Astrocyte (in vitro differentiated cells and primary cell): ENCODE measurements at regions not wholly inside any gene's neighbourhood (a gene's known extent, or its start where the extent isn't known, plus 50 kb on each side); places are given as distances from the start of the nearest gene placed in this dataset.

ENCODE experiments used
- DNase-seq: peaks from one replicate; pipeline ENCODE4 v3.0.0-alpha.2; 2010; ENCODE audit warnings: low read depth
- FAIRE-seq: peaks from 2 replicates; lab custom pipeline; 2011; peaks lifted over from hg19 to GRCh38; lab: Jason Lieb, UNC
- H2AFZ ChIP-seq: 2 replicates; pipeline ENCODE4 v1.6.0; 2012; ENCODE audit warnings: low read depth, low read length, inconsistent platforms
- H3K27ac ChIP-seq: 2 replicates; pipeline ENCODE4 v1.5.1; 2011; ENCODE audit warnings: low read depth, low read length, inconsistent platforms
- H3K27me3 ChIP-seq: 2 replicates; pipeline ENCODE4 v1.6.0; 2011; ENCODE audit warnings: low read length, inconsistent platforms; ENCODE audit not compliant: insufficient read depth
- H3K36me3 ChIP-seq: 2 replicates; pipeline ENCODE4 v1.5.1; 2011; ENCODE audit warnings: low read length, inconsistent platforms; ENCODE audit not compliant: insufficient read depth
- H3K4me1 ChIP-seq: 2 replicates; pipeline ENCODE4 v1.5.1; 2011; ENCODE audit warnings: low read length, inconsistent platforms; ENCODE audit not compliant: insufficient read depth
- H3K4me2 ChIP-seq: 2 replicates; pipeline ENCODE4 v1.6.0; 2012; ENCODE audit warnings: low read length, inconsistent platforms
- H3K4me3 ChIP-seq: 2 replicates; pipeline ENCODE4 v1.5.1; 2011; ENCODE audit warnings: low read depth, mild to moderate bottlenecking, low read length, inconsistent platforms; ENCODE audit not compliant: insufficient read depth
- H3K79me2 ChIP-seq: 2 replicates; pipeline ENCODE4 v1.6.0; 2012; ENCODE audit warnings: mild to moderate bottlenecking, low read length, inconsistent platforms; ENCODE audit not compliant: insufficient read depth
- H3K9ac ChIP-seq: 2 replicates; pipeline ENCODE4 v1.6.0; 2012; ENCODE audit warnings: mild to moderate bottlenecking, low read length, inconsistent platforms
- H3K9me3 ChIP-seq: 2 replicates; pipeline ENCODE4 v1.5.1; 2012; ENCODE audit warnings: low read depth, mild to moderate bottlenecking, low read length, inconsistent platforms; ENCODE audit not compliant: insufficient read depth
- H4K20me1 ChIP-seq: 2 replicates; pipeline ENCODE4 v1.6.0; 2012; ENCODE audit warnings: low read length, inconsistent platforms; ENCODE audit not compliant: insufficient read depth
- H3K27ac Mint-ChIP-seq: one replicate; pipeline ENCODE4 v1.8.0; 2021; ENCODE audit warnings: mild to moderate bottlenecking, mixed read lengths; ENCODE audit not compliant: unreplicated experiment
- H3K27me3 Mint-ChIP-seq: one replicate; pipeline ENCODE4 v1.8.0; 2021; ENCODE audit warnings: low read depth, mixed read lengths; ENCODE audit not compliant: unreplicated experiment
- H3K36me3 Mint-ChIP-seq: one replicate; pipeline ENCODE4 v1.8.0; 2021; ENCODE audit warnings: low read depth, mixed read lengths; ENCODE audit not compliant: unreplicated experiment
- H3K4me1 Mint-ChIP-seq: one replicate; pipeline ENCODE4 v1.8.0; 2021; ENCODE audit warnings: low read depth, mixed read lengths; ENCODE audit not compliant: unreplicated experiment
- H3K4me3 Mint-ChIP-seq: one replicate; pipeline ENCODE4 v1.8.0; 2021; ENCODE audit warnings: mild to moderate bottlenecking, moderate library complexity, mixed read lengths; ENCODE audit not compliant: unreplicated experiment
- H3K9me3 Mint-ChIP-seq: one replicate; pipeline ENCODE4 v1.8.0; 2021; ENCODE audit warnings: mild to moderate bottlenecking, mixed read lengths; ENCODE audit not compliant: unreplicated experiment
- CTCF ChIP-seq: IDR thresholded peaks from 2 replicates; pipeline ENCODE4 v1.5.1; 2011; ENCODE audit warnings: low read depth, mild to moderate bottlenecking, inconsistent platforms, low read length, moderate library complexity; ENCODE audit not compliant: insufficient read depth
- EZH2 ChIP-seq: IDR thresholded peaks from 2 replicates; pipeline ENCODE4 v1.6.1; 2012; ENCODE audit warnings: mild to moderate bottlenecking, low read length, inconsistent platforms; ENCODE audit not compliant: insufficient read depth

- FAIRE-seq (no peak), DNase-seq (no peak)
- Histone ChIP-seq H3K27me3 (no peaks in the 10 kb centered on the region), H3K9ac (no peak overlapping the region), H3K4me1 (no peaks in the 10 kb centered on the region), H3K4me2 (no peak overlapping the region), H3K9me3 (no peaks in the 10 kb centered on the region), H3K36me3 (no peaks in the 10 kb centered on the region), H4K20me1 (no peaks in the 10 kb centered on the region), H2AFZ (no peak overlapping the region), H3K79me2 (no peaks in the 10 kb centered on the region), H3K4me3 (no peak overlapping the region), H3K27ac (no peak overlapping the region)
- TF ChIP-seq EZH2: no peak
- TF ChIP-seq CTCF: no peak
- H3K9me3 Mint-ChIP-seq: no peaks in the 10 kb centered on the region
- no peaks in the 10 kb centered on the region for H3K27me3 Mint-ChIP-seq
- H3K4me3 Mint-ChIP-seq: no peak overlapping the region
- no peaks in the 10 kb centered on the region for H3K4me1 Mint-ChIP-seq
- H3K27ac Mint-ChIP-seq: no peak overlapping the region
- no peaks in the 10 kb centered on the region for H3K36me3 Mint-ChIP-seq
Observed at GRCh38 chr4:19349416-19349815, 902.3 kb upstream of the SLIT2 start.

GRCh38 chr4:19348746-19349145 lies 903.0 kb upstream of the SLIT2 start:
- Mint-ChIP-seq H3K27ac (no peak overlapping the region), H3K36me3 (no peaks in the 10 kb centered on the region), H3K4me1 (no peaks in the 10 kb centered on the region), H3K27me3 (no peaks in the 10 kb centered on the region), H3K4me3 (no peak overlapping the region), H3K9me3 (no peaks in the 10 kb centered on the region)
- Histone ChIP-seq H3K9ac (no peak overlapping the region), H3K9me3 (no peaks in the 10 kb centered on the region), H3K36me3 (no peaks in the 10 kb centered on the region), H3K4me2 (no peak overlapping the region), H3K4me1 (no peaks in the 10 kb centered on the region), H4K20me1 (no peaks in the 10 kb centered on the region), H3K27me3 (no peaks in the 10 kb centered on the region), H3K79me2 (no peaks in the 10 kb centered on the region), H2AFZ (no peak overlapping the region), H3K4me3 (no peak overlapping the region), H3K27ac (no peak overlapping the region)
- DNase-seq (no peak), FAIRE-seq (no peak)
- TF ChIP-seq EZH2 (no peak), CTCF (no peak)

- Histone ChIP-seq H3K4me2 (no peak overlapping the region), H3K4me3 (no peak overlapping the region), H3K9me3 (no peaks in the 10 kb centered on the region), H3K79me2 (no peaks in the 10 kb centered on the region), H3K36me3 (no peaks in the 10 kb centered on the region), H3K27ac (no peak overlapping the region), H4K20me1 (no peaks in the 10 kb centered on the region), H3K4me1 (no peaks in the 10 kb centered on the region), H2AFZ (no peak overlapping the region), H3K9ac (no peak overlapping the region), H3K27me3 (no peaks in the 10 kb centered on the region)
- Mint-ChIP-seq H3K9me3 (no peaks in the 10 kb centered on the region), H3K27ac (no peak overlapping the region), H3K36me3 (no peaks in the 10 kb centered on the region), H3K4me1 (no peaks in the 10 kb centered on the region), H3K27me3 (no peaks in the 10 kb centered on the region), H3K4me3 (no peak overlapping the region)
- DNase-seq: no peak
- no peak for TF ChIP-seq CTCF
- no peak for TF ChIP-seq EZH2
- no peak for FAIRE-seq
Observed at GRCh38 chr4:19346636-19347035, 905.1 kb upstream of the SLIT2 start.
